ENCODE measurements at regions not wholly inside any gene's neighbourhood (a gene's known extent, or its start where the extent isn't known, plus 50 kb on each side); places are given as distances from the start of the nearest gene placed in this dataset.

DNA sequence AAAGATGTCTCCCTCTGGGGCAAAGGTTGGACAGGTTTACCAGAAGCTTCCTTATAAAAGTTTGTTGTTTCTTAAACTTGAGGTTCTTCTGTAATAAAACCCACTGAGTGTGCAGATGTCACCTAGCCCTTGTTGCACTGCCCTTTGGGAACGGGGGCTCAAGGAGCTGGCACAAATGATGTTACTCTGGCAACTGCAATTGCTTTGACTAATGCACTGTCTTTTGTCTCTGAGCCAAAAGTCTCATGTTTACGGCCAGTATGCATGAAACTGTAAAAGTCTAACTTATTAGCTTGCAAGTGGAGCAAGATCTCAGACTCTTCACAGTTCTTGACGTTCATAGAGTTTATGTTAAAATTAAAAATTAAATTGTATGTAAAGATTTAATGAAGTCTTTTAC is 655.7 kb downstream of the EPHA7 start:
- H3K9me3 ChIP-seq (replicated peaks; ENCODE audit: control insufficient read depth, insufficient read depth, low read length), result no peaks in the 10 kb centered on the region
- no peaks in the 10 kb centered on the region for H3K27me3 ChIP-seq (replicated peaks in 1 of 2; ENCODE audit: control insufficient read depth in 2 of 2, insufficient read depth in 2 of 2, low read length in 1 of 2)
- 0% methylated on average over 3 of the region's 3 CpGs for WGBS (ENCODE audit: insufficient coverage, insufficient replicate concordance, low lambda C conversion rate, missing lambda C conversion rate)
- no peaks in the 10 kb centered on the region for H3K36me3 ChIP-seq (ENCODE audit: control insufficient read depth in 2 of 2, insufficient read depth in 2 of 2, low read length in 1 of 2)
- H3K4me3 ChIP-seq, result no peak overlapping the region
- no peak overlapping the region for H3K27ac ChIP-seq (ENCODE audit: control insufficient read depth, insufficient read depth)
- no peaks in the 10 kb centered on the region for H3K4me1 ChIP-seq (ENCODE audit: control insufficient read depth, insufficient read depth, low read length)
- no peak overlapping the region for H3K9ac ChIP-seq (ENCODE audit: control insufficient read depth, insufficient read depth, low read length)
- TF ChIP-seq HCFC1 (IDR thresholded peaks at IDR 0.05; ENCODE audit: low read length) (no peak), NRF1 (conservative IDR thresholded peaks at IDR 0.05; ENCODE audit: low read depth, low read length) (no peak), NBN (IDR thresholded peaks at IDR 0.05) (no peak), ZNF274 (IDR thresholded peaks at IDR 0.05; ENCODE audit: insufficient read depth, insufficient read length) (no peak), POLR2A (IDR thresholded peaks at IDR 0.05; ENCODE audit: low read depth, low read length) (no peak), ZSCAN29 (IDR thresholded peaks at IDR 0.05) (no peak), FOXM1 (IDR thresholded peaks at IDR 0.05; ENCODE audit: low read depth, low read length) (no peak), ZNF217 (IDR thresholded peaks at IDR 0.05) (no peak), RFX5 (IDR thresholded peaks at IDR 0.05; ENCODE audit: low read depth, low read length) (no peak), NFXL1 (IDR thresholded peaks at IDR 0.05; ENCODE audit: borderline replicate concordance) (no peak), HDAC6 (IDR thresholded peaks at IDR 0.05; ENCODE audit: unreplicated experiment) (no peak), MTA3 (IDR thresholded peaks at IDR 0.05; ENCODE audit: borderline replicate concordance, low read length) (no peak), SIX5 (IDR thresholded peaks at IDR 0.05; ENCODE audit: low read depth, low read length, severe bottlenecking) (no peak), SIN3A (IDR thresholded peaks at IDR 0.05; ENCODE audit: low read depth, low read length) (no peak), TAF1 (IDR thresholded peaks at IDR 0.05; ENCODE audit: borderline replicate concordance, low read depth, low read length) (no peak)
- TF ChIP-seq, protein P1, sequence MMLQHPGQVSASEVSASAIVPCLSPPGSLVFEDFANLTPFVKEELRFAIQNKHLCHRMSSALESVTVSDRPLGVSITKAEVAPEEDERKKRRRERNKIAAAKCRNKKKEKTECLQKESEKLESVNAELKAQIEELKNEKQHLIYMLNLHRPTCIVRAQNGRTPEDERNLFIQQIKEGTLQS (IDR thresholded peaks at IDR 0.05; ENCODE audit: borderline replicate concordance, extremely low read depth, low read depth, low read length), result no peak
- TF ChIP-seq, protein P2, sequence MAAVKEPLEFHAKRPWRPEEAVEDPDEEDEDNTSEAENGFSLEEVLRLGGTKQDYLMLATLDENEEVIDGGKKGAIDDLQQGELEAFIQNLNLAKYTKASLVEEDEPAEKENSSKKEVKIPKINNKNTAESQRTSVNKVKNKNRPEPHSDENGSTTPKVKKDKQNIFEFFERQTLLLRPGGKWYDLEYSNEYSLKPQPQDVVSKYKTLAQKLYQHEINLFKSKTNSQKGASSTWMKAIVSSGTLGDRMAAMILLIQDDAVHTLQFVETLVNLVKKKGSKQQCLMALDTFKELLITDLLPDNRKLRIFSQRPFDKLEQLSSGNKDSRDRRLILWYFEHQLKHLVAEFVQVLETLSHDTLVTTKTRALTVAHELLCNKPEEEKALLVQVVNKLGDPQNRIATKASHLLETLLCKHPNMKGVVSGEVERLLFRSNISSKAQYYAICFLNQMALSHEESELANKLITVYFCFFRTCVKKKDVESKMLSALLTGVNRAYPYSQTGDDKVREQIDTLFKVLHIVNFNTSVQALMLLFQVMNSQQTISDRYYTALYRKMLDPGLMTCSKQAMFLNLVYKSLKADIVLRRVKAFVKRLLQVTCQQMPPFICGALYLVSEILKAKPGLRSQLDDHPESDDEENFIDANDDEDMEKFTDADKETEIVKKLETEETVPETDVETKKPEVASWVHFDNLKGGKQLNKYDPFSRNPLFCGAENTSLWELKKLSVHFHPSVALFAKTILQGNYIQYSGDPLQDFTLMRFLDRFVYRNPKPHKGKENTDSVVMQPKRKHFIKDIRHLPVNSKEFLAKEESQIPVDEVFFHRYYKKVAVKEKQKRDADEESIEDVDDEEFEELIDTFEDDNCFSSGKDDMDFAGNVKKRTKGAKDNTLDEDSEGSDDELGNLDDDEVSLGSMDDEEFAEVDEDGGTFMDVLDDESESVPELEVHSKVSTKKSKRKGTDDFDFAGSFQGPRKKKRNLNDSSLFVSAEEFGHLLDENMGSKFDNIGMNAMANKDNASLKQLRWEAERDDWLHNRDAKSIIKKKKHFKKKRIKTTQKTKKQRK (IDR thresholded peaks at IDR 0.05; ENCODE audit: low read depth, low read length), result no peak
- TF ChIP-seq, protein P3, sequence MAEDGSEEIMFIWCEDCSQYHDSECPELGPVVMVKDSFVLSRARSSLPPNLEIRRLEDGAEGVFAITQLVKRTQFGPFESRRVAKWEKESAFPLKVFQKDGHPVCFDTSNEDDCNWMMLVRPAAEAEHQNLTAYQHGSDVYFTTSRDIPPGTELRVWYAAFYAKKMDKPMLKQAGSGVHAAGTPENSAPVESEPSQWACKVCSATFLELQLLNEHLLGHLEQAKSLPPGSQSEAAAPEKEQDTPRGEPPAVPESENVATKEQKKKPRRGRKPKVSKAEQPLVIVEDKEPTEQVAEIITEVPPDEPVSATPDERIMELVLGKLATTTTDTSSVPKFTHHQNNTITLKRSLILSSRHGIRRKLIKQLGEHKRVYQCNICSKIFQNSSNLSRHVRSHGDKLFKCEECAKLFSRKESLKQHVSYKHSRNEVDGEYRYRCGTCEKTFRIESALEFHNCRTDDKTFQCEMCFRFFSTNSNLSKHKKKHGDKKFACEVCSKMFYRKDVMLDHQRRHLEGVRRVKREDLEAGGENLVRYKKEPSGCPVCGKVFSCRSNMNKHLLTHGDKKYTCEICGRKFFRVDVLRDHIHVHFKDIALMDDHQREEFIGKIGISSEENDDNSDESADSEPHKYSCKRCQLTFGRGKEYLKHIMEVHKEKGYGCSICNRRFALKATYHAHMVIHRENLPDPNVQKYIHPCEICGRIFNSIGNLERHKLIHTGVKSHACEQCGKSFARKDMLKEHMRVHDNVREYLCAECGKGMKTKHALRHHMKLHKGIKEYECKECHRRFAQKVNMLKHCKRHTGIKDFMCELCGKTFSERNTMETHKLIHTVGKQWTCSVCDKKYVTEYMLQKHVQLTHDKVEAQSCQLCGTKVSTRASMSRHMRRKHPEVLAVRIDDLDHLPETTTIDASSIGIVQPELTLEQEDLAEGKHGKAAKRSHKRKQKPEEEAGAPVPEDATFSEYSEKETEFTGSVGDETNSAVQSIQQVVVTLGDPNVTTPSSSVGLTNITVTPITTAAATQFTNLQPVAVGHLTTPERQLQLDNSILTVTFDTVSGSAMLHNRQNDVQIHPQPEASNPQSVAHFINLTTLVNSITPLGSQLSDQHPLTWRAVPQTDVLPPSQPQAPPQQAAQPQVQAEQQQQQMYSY (CRISPR knock-in tag; IDR thresholded peaks at IDR 0.05), result no peak
- TF ChIP-seq, protein P4, sequence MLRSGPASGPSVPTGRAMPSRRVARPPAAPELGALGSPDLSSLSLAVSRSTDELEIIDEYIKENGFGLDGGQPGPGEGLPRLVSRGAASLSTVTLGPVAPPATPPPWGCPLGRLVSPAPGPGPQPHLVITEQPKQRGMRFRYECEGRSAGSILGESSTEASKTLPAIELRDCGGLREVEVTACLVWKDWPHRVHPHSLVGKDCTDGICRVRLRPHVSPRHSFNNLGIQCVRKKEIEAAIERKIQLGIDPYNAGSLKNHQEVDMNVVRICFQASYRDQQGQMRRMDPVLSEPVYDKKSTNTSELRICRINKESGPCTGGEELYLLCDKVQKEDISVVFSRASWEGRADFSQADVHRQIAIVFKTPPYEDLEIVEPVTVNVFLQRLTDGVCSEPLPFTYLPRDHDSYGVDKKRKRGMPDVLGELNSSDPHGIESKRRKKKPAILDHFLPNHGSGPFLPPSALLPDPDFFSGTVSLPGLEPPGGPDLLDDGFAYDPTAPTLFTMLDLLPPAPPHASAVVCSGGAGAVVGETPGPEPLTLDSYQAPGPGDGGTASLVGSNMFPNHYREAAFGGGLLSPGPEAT (IDR thresholded peaks at IDR 0.05; ENCODE audit: low read depth), result no peak
- ChIA-PET RAD21 (ENCODE audit: unreplicated experiment) (no interaction called here), SMC1A (ENCODE audit: uncharacterized antibody, unreplicated experiment) (no interaction called here), CTCF (no interaction called here), POLR2A (no interaction called here)
- in situ Hi-C loops (cut with MboI), result no loop called here
- H3K4me2 ChIP-seq (ENCODE audit: control insufficient read depth, insufficient read depth), result no peak overlapping the region
- ATAC-seq (no peak), FAIRE-seq (no peak), DNase-seq (ENCODE audit: low read depth, low spot score) (no peak)
- intact Hi-C loops (cut with micrococcal nuclease; ENCODE audit: unreplicated experiment), result no loop called here
- H3K79me2 ChIP-seq (ENCODE audit: control insufficient read depth, insufficient read depth, low read length), result no peaks in the 10 kb centered on the region
- no peak overlapping the region for H2AFZ ChIP-seq (ENCODE audit: control insufficient read depth, low read depth, low read length)
- BruUV-seq (replicated peaks), result no TSS peak
- H4K20me1 ChIP-seq (ENCODE audit: control insufficient read depth, insufficient read depth), result no peaks in the 10 kb centered on the region

Data from GM12878 (cell line).